Neural progenitor cell (in vitro differentiated cells): ENCODE measurements at regions not wholly inside any gene's neighbourhood (a gene's known extent, or its start where the extent isn't known, plus 50 kb on each side); places are given as distances from the start of the nearest gene placed in this dataset.
A peak's percentile ranks its signal among the peaks of the same experiment; 100 is the strongest.
"Not testable (repeated sequence)": the region's sequence is repeated elsewhere in the genome, so short reads cannot be mapped to it uniquely, and the experiment has no call there.

Experiments
- DNase-seq: peaks from one replicate; pipeline ENCODE4 v3.0.0-alpha.2; 2016; ENCODE audit warnings: low spot score
- H2AFZ ChIP-seq: fragments of 200-600 bp; sonication (generic); replicated peaks from 2 replicates; pipeline ENCODE4 v1.6.1; 2016; ENCODE audit warnings: antibody characterized with exemption
- H3F3A ChIP-seq: fragments of 200-600 bp; sonication (generic); 2 replicates; pipeline ENCODE4 v1.6.1; 2016; ENCODE audit warnings: antibody characterized with exemption, low read depth
- H3K27ac ChIP-seq: fragments of 200-600 bp; sonication (generic); 2 replicates; pipeline ENCODE4 v1.5.1; 2016; ENCODE audit warnings: mild to moderate bottlenecking
- H3K27me3 ChIP-seq: fragments of 200-600 bp; sonication (generic); 2 replicates; pipeline ENCODE4 v1.6.1; 2016; ENCODE audit warnings: mild to moderate bottlenecking, moderate library complexity
- H3K36me3 ChIP-seq: fragments of 200-600 bp; sonication (generic); 2 replicates; pipeline ENCODE4 v1.5.1; 2016
- H3K4me1 ChIP-seq: fragments of 200-600 bp; sonication (generic); 2 replicates; pipeline ENCODE4 v1.6.1; 2016; ENCODE audit warnings: mixed run types
- H3K4me2 ChIP-seq: fragments of 200-600 bp; sonication (generic); 2 replicates; pipeline ENCODE4 v1.6.1; 2016
- H3K4me3 ChIP-seq: fragments of 200-600 bp; sonication (generic); 2 replicates; pipeline ENCODE4 v1.5.1; 2016
- H3K79me2 ChIP-seq: fragments of 200-600 bp; sonication (generic); 2 replicates; pipeline ENCODE4 v1.6.1; 2016; ENCODE audit warnings: low read depth
- H3K9ac ChIP-seq: fragments of 200-600 bp; sonication (generic); 2 replicates; pipeline ENCODE4 v1.6.1; 2016
- H3K9me3 ChIP-seq: fragments of 200-600 bp; sonication (generic); 2 replicates; pipeline ENCODE4 v1.5.1; 2016; ENCODE audit warnings: low read depth
- H4K20me1 ChIP-seq: fragments of 200-600 bp; sonication (generic); 2 replicates; pipeline ENCODE4 v1.6.1; 2016; ENCODE audit warnings: low read depth
- H3K27ac Mint-ChIP-seq: 3 replicates; pipeline ENCODE4 v1.8.0; 2021; ENCODE audit warnings: mixed read lengths
- H3K27me3 Mint-ChIP-seq: 2 replicates; pipeline ENCODE4 v1.8.0; 2022; ENCODE audit warnings: low read depth, mild to moderate bottlenecking, inconsistent platforms, moderate library complexity, mixed read lengths; ENCODE audit not compliant: insufficient read depth
- H3K36me3 Mint-ChIP-seq: 3 replicates; pipeline ENCODE4 v1.8.0; 2021; ENCODE audit warnings: mixed read lengths
- H3K4me1 Mint-ChIP-seq: 3 replicates; pipeline ENCODE4 v1.8.0; 2021; ENCODE audit warnings: mixed read lengths
- H3K4me3 Mint-ChIP-seq: 3 replicates; pipeline ENCODE4 v1.8.0; 2021; ENCODE audit warnings: mild to moderate bottlenecking, moderate library complexity, mixed read lengths
- H3K9me3 Mint-ChIP-seq: 3 replicates; pipeline ENCODE4 v1.8.0; 2020; ENCODE audit warnings: mixed read lengths
- EZH2 ChIP-seq: fragments of 200-600 bp; sonication (generic); IDR thresholded peaks from 2 replicates; pipeline ENCODE4 v1.6.1; 2017; ENCODE audit warnings: antibody characterized with exemption, mild to moderate bottlenecking, moderate library complexity
- EZH2phosphoT487 ChIP-seq: fragments of 200-600 bp; sonication (generic); IDR thresholded peaks from 2 replicates; pipeline ENCODE4 v1.6.1; 2017; ENCODE audit warnings: antibody characterized with exemption
- TF ChIP-seq, protein P1 (sequence below): fragments of 200-600 bp; sonication (generic); IDR thresholded peaks from 2 replicates; pipeline ENCODE4 v1.5.1; 2017; ENCODE audit warnings: antibody characterized with exemption, mild to moderate bottlenecking

DNA sequence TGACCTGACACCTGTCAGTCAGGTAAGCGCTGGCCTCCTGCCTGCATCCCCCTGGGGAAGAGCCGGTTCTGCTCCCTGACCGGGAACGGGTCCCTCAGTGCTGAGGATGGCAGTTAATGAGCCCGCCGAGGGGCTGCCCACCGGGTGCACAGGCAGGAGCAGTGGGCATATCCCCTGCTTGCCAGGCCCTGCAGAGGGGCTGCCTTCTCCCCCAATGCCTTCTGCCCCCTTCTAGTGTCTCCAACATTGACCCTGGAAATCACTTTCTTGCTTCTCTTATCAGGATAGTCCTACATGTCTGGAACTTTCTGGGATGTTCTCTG, 388.5 kb downstream of the SEC14L1 start:
- Histone ChIP-seq H3K27me3 (peaks cover 32% of the 10 kb centered on the region), H3F3A (peaks cover 6% of the 10 kb centered on the region), H2AFZ (peak overlapping the region; percentile 99), H3K27ac (no peak overlapping the region), H4K20me1 (no peaks in the 10 kb centered on the region), H3K79me2 (no peaks in the 10 kb centered on the region), H3K4me3 (peak overlapping the region; percentile 55), H3K9me3 (no peaks in the 10 kb centered on the region), H3K36me3 (no peaks in the 10 kb centered on the region), H3K4me1 (no peaks in the 10 kb centered on the region), H3K9ac (no peak overlapping the region), H3K4me2 (peak overlapping the region; percentile 88)
- Mint-ChIP-seq H3K4me1 (peaks cover 15% of the 10 kb centered on the region), H3K27ac (no peak overlapping the region), H3K4me3 (peak overlapping the region; percentile 80), H3K9me3 (peaks cover 18% of the 10 kb centered on the region), H3K27me3 (peaks cover 9% of the 10 kb centered on the region), H3K36me3 (peaks cover 2% of the 10 kb centered on the region)
- TF ChIP-seq, protein P1, sequence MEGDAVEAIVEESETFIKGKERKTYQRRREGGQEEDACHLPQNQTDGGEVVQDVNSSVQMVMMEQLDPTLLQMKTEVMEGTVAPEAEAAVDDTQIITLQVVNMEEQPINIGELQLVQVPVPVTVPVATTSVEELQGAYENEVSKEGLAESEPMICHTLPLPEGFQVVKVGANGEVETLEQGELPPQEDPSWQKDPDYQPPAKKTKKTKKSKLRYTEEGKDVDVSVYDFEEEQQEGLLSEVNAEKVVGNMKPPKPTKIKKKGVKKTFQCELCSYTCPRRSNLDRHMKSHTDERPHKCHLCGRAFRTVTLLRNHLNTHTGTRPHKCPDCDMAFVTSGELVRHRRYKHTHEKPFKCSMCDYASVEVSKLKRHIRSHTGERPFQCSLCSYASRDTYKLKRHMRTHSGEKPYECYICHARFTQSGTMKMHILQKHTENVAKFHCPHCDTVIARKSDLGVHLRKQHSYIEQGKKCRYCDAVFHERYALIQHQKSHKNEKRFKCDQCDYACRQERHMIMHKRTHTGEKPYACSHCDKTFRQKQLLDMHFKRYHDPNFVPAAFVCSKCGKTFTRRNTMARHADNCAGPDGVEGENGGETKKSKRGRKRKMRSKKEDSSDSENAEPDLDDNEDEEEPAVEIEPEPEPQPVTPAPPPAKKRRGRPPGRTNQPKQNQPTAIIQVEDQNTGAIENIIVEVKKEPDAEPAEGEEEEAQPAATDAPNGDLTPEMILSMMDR = no peak
- TF ChIP-seq EZH2phosphoT487 (no peak), EZH2 (no peak)
- DNase-seq = no peak

- Mint-ChIP-seq H3K27me3 (peaks cover 9% of the 10 kb centered on the region), H3K9me3 (peaks cover 18% of the 10 kb centered on the region), H3K36me3 (peaks cover 3% of the 10 kb centered on the region), H3K27ac (no peak overlapping the region), H3K4me1 (peaks cover 15% of the 10 kb centered on the region), H3K4me3 (no peak overlapping the region)
- H3F3A ChIP-seq = peaks cover 6% of the 10 kb centered on the region
- H4K20me1 ChIP-seq = no peaks in the 10 kb centered on the region
- H3K4me2 ChIP-seq = no peak overlapping the region
- no peak overlapping the region for H3K9ac ChIP-seq
- no peaks in the 10 kb centered on the region for H3K79me2 ChIP-seq
- H3K9me3 ChIP-seq = no peaks in the 10 kb centered on the region
- no peak overlapping the region for H3K27ac ChIP-seq
- no peak overlapping the region for H2AFZ ChIP-seq
- no peak for TF ChIP-seq EZH2phosphoT487
- TF ChIP-seq EZH2 = no peak
- TF ChIP-seq, protein P1 = no peak
- peaks cover 32% of the 10 kb centered on the region for H3K27me3 ChIP-seq
- no peak overlapping the region for H3K4me3 ChIP-seq
- DNase-seq = no peak
- no peaks in the 10 kb centered on the region for H3K4me1 ChIP-seq
- no peaks in the 10 kb centered on the region for H3K36me3 ChIP-seq
Measured at GRCh38 chr17:77530591-77530990, 389.8 kb downstream of the SEC14L1 start.

DNA sequence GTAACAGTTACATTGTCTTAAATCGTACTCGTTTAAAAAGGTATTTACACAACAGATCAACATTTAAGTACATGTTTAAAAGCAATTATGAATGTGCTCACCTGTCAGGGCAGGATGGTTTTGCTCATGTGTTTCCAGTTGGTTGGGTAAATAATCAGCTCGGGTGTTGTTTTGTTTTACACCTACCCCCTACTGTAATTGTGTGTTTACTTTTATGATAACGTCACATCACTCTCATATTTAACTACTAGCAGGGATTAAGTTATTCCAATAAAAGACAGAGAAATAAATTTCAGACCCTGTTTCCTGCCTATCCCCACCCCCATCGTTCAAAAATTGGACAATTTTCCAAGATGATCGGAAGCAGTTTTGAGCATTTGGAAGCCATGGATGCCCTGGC, 390.2 kb downstream of the SEC14L1 start:
- Histone ChIP-seq H3K4me2 (no peak overlapping the region), H3K4me3 (no peak overlapping the region), H3K27ac (no peak overlapping the region), H2AFZ (no peak overlapping the region), H4K20me1 (no peaks in the 10 kb centered on the region), H3K27me3 (peaks cover 32% of the 10 kb centered on the region), H3K36me3 (no peaks in the 10 kb centered on the region), H3K4me1 (no peaks in the 10 kb centered on the region), H3F3A (peaks cover 6% of the 10 kb centered on the region), H3K79me2 (no peaks in the 10 kb centered on the region), H3K9ac (no peak overlapping the region), H3K9me3 (no peaks in the 10 kb centered on the region)
- peaks cover 3% of the 10 kb centered on the region for H3K36me3 Mint-ChIP-seq
- no peak overlapping the region for H3K4me3 Mint-ChIP-seq
- peaks cover 16% of the 10 kb centered on the region for H3K9me3 Mint-ChIP-seq
- peaks cover 12% of the 10 kb centered on the region for H3K27me3 Mint-ChIP-seq
- DNase-seq = no peak
- H3K27ac Mint-ChIP-seq = no peak overlapping the region
- H3K4me1 Mint-ChIP-seq = peaks cover 17% of the 10 kb centered on the region
- TF ChIP-seq EZH2 (no peak), EZH2phosphoT487 (no peak)
- TF ChIP-seq, protein P1 = no peak

DNA sequence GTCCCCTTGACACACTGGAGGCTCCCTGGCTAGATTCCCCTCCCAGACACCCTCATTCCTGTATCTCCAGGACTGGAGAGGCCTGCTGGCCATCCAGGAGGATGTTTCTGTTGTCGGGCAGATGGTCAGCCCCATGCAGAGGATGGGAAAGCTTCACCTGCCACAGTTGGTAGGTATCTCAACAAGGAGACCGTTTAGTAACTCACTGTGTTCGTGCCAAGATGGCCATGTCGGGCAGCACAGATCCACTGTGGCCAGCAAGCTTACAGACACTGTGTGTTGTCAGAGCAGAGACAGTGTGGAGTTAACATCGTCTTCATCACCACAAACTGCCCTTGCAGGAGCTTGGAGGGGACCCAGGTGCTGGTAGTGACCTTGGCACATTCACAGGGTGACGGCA, 390.9 kb downstream of the SEC14L1 start:
- no peak for DNase-seq
- peaks cover 14% of the 10 kb centered on the region for H3K9me3 Mint-ChIP-seq
- no peak for TF ChIP-seq EZH2phosphoT487

DNA sequence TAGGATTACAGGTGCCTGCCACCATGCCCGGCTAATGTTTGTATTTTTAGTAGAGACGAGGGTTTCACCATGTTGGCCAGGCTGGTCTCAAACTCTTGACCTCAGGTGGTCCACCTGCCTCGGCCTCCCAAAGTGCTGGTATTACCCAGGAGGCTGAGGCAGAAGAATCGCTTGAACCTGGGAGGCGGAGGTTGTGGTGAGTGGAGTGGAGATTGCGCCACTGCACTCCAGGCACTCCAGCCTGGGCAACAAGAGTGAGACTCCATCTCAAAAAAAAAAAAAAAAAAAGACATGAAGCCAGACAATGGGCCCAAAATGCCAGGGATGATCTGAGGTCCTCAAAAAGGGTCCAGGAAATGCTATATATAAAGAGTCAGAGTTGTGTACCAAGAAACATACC, 392.9 kb downstream of the SEC14L1 start:
- not testable (repeated sequence) for H3K4me3 ChIP-seq, H3K4me1 Mint-ChIP-seq, H3K27me3 Mint-ChIP-seq, H3K4me1 ChIP-seq, H3F3A ChIP-seq, H3K36me3 Mint-ChIP-seq, H3K27ac ChIP-seq, H3K9me3 ChIP-seq, H3K79me2 ChIP-seq, H3K27ac Mint-ChIP-seq, H3K36me3 ChIP-seq, H3K4me2 ChIP-seq, H3K9ac ChIP-seq, DNase-seq, H4K20me1 ChIP-seq, H3K4me3 Mint-ChIP-seq, H2AFZ ChIP-seq
- H3K9me3 Mint-ChIP-seq = peaks cover 10% of the 10 kb centered on the region
- peaks cover 16% of the 10 kb centered on the region for H3K27me3 ChIP-seq

More for the DNA sequence above, 390.9 kb downstream of the SEC14L1 start:
- H3F3A ChIP-seq = peaks cover 6% of the 10 kb centered on the region
- no peaks in the 10 kb centered on the region for H4K20me1 ChIP-seq
- H3K27me3 ChIP-seq = peaks cover 32% of the 10 kb centered on the region
- no peak overlapping the region for H3K9ac ChIP-seq
- H3K9me3 ChIP-seq = no peaks in the 10 kb centered on the region
- H3K4me3 ChIP-seq = no peak overlapping the region
- no peak overlapping the region for H3K27ac ChIP-seq
- H3K79me2 ChIP-seq = no peaks in the 10 kb centered on the region
- H3K27me3 Mint-ChIP-seq = peaks cover 13% of the 10 kb centered on the region
- no peaks in the 10 kb centered on the region for H3K4me1 ChIP-seq
- no peak overlapping the region for H3K4me3 Mint-ChIP-seq
- no peak overlapping the region for H3K27ac Mint-ChIP-seq
- H3K36me3 ChIP-seq = no peaks in the 10 kb centered on the region
- H3K4me1 Mint-ChIP-seq = peaks cover 19% of the 10 kb centered on the region
- H3K4me2 ChIP-seq = no peak overlapping the region
- H3K36me3 Mint-ChIP-seq = peaks cover 3% of the 10 kb centered on the region
- no peak overlapping the region for H2AFZ ChIP-seq
